GM18867 (cell line): ENCODE measurements at regions not wholly inside any gene's neighbourhood (a gene's known extent, or its start where the extent isn't known, plus 50 kb on each side); places are given as distances from the start of the nearest gene placed in this dataset.
"Not testable (repeated sequence)": the region's sequence is repeated elsewhere in the genome, so short reads cannot be mapped to it uniquely, and the experiment has no call there.

Source experiments
- ATAC-seq: cut with Tn5 transposase; IDR thresholded peaks from one replicate; pipeline ENCODE4 v1.9.1; 2021; ENCODE audit warnings: mild to moderate bottlenecking, moderate library complexity; ENCODE audit not compliant: unreplicated experiment

DNA sequence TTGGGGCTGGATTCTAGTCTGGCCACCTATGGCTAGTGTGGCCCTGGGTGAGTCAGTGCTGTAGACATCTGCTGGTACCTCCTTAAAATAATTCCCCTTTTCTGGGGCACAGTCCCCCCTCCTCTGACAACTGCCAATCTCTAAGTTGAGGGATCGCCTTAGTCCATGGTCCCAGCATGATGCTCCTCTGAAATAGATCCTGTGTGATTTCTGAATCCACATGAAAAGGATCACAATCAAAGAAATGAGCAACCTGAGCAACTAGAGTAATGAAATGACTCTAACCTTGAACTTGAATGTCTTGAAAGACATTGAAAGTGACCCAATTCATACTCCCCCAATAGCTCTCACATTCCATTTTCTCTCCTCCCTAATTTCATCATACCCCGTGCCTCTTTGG, 332.5 kb downstream of the VRK1 start:
- ATAC-seq = no peak

DNA sequence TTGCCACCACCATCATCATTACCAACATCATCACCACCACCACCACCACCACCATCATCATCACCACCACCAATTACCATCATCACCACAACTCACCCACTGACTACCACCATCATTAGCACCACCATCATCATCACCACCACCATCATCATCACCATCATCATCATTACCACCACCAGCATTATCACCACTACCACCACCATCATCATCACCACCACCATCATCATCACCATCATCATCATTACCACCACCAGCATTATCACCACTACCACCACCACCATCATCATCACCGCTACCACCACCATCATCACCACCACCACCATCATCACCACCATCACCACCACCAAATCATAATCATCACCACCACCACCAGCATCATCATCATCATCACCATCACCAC, 338.7 kb downstream of the VRK1 start:
- ATAC-seq = not testable (repeated sequence)

DNA sequence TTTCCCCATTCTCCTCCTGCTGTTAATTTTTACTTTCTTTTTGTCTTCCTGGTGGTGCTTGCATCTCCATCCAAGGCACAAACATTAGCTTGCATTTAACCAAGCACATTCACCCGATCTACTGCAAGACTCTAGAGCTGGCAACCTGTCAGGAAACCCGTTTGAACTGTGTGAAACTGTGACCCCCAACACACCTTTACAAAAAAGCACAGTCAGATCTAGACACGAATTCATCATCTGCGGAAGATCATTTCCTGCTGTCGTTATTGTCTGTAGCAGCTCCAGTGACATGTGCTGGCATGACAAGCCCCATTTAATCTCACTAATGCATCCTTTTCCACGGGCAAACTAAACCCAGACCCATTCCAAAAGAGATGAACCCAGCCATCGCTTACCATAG, 340.5 kb downstream of the VRK1 start:
- no peak for ATAC-seq

DNA sequence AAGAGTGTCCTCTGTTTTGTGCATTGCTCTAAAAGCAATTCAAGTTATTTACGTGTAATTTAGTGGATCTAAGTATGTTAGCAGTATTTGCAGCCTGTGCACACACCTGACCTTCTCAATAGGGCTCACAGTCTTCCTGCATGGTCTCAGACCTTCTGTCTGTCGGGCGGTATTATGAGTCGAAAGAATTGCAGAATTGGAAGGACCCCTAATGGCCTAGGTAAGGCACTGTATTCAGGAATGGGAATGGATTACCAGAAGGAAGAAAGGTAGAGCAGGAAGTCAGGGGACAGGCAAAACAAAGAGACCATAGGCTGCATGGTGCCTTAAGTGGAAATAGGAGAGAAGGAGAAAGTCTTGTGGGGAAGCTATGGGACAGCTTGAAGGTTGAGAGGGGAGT, 341.6 kb downstream of the VRK1 start:
- no peak for ATAC-seq

DNA sequence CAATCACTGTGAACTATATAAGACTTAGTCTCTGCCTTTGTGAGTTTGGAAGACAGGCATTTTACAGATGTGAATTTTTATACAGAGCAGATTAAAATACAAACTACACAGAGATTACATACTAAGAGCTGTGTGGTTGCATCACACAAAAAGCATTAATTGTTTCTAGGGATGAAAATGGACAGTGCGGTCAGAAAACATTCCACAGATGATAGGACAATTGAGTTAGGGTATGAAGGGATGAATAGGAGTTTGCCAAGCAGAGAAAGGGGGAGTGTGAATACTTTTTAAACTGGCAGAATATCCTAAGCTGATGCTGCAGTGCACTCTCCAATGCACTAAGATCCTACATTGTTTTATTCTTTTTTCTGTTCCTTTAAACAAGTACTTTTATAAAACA, 345.8 kb downstream of the VRK1 start:
- ATAC-seq = no peak

DNA sequence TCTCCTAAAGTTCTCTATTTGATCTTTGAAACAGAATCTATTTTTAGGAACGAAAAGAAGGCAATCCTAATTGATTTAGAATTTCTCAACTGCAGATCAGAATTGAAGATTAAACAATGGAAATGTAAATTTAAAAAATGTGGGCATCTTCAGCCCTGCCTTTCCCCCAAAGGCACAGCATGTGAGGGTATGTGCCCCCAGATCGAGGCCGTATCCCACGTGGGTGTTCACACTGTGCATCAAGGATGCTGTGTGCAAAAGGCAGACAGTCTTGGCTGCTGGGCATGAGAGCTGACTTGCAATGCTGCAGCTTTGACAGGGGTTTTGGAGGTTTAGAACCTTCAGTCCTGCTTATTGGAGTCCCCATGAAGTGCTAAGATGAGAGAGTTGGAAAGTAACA, 346.3 kb downstream of the VRK1 start:
- no peak for ATAC-seq

DNA sequence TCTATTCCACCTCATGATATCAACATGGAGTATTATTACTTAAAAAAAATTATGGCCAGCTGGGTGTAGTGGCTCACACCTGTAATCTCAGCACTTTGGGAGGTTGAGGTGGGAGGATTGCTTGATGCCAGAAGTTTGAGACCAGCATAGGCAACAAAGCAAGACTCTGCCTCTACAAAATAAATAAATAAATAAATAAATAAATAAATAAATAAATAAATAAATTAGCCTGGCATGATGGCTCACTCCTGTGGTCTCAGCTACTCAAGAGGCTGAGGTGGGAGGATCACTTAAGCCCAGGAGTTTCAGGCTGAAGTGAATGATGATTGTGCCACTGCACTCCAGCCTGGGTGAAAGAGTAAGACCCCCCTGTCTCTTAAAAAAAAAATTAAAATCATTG, 350.8 kb downstream of the VRK1 start:
- not testable (repeated sequence) for ATAC-seq

DNA sequence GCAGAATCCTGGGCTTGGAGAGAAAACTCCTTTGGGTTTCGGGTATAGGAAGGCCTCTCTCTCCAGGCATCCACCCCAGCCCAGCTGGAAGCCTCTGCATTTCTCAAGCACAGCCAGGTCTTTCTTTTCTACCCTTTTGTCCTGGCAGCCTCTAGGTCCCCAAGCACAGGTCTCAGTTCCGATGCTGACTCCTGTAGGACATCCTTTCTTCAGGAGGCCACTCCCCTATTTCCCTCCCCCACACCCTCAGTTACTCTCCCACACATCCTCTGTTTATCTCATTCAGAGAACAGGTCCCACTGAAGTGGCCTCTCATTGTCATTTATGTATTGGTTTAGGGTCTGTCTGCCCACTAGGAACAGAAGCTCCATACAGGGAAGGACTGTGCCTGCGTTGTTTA, 352.6 kb downstream of the VRK1 start:
- no peak for ATAC-seq

DNA sequence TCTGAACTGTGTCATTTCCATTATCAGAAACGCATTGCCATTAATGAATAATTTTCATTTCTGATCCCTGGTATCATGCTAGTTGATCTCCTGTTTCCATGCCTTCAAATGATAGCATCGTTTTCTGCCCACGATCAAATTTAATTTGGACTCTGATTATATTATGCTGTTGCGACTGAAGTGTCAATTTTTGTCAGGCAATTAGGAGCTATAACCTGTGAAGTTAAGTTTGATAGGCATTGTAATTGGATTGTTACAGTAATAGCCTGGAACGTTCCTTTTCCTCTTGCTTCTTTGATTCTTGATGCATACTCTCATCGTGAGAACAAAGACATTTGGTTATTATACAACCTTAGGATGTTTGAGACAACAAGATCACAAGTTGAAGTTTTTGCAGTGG, 356.3 kb downstream of the VRK1 start:
- ATAC-seq = no peak

DNA sequence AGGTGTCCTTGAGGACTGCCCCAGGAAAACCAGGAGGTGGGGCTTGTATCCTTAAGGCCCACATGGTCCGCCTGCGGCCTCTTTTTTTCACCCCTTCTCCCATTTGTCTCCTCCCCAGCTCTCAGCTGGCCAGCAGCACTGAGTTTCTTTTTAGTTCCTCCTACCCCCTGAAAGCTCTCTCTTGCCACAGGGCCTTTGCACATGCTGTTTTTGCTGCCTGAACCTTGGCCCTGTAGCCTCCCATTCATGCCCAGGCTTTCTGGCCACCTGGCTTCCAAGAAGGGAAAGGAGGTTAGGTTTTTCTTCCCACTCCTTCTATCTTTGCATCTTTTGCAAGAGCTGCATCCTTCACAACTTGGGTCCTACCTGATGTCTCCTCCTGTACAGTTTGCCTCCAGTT, 358.1 kb downstream of the VRK1 start:
- no peak for ATAC-seq

DNA sequence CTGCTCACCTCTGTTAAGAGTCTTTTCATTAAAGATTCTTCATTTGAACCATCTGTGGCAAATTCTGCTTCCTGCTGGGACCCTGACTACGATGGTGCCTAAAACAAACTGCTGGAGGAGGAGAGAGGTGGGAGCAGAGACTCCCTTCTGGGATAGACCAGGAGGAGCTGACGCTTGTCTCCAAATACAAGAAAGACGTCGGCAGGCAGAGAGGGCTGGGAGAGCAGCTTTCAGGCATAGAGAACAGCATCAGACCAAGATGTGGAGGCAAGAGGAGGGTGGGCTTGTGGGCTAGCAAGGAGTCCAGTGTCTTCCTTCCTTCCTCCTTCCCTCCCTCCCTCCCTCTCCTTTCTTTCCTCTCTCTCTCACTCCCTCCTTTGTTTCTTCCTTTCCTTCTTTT, 358.6 kb downstream of the VRK1 start:
- no peak for ATAC-seq

DNA sequence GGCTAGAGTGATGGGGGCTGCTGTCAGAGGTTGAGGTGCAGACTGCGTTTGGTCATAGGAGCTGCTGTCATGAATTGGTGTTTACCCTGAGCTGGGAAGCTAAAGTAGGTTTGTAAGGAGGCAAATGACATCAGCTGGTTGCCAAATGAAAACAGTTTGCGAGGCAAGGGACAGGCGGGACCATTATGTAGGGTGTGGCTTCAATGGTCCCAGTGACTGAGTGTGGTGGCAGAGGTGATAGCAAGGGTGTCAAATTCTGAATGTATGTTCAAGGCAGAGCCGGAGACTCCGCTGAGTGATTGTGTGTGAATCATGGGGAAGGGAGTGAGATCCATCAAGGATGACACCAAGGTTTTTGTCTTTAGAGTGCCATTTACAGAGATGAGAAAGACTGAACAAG, 359.5 kb downstream of the VRK1 start:
- no peak for ATAC-seq

DNA sequence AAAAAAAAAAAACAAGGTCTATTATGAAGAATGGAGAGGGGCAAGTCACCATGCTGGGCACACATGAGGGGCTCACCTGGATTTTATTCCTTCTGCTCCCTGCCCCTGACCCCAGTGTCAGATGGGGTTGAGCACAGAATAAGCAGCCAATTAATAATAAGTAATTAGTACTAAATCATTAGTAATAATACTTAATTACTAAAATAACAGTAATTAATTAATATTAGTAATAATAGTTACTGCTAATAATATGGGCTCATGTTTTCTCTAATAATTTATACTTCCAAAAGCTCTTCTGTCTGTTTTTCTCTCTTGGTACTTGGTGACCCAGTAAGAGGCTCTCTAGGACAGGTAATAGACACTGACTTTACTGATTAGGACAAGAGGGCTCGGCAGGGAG, 360.9 kb downstream of the VRK1 start:
- no peak for ATAC-seq

DNA sequence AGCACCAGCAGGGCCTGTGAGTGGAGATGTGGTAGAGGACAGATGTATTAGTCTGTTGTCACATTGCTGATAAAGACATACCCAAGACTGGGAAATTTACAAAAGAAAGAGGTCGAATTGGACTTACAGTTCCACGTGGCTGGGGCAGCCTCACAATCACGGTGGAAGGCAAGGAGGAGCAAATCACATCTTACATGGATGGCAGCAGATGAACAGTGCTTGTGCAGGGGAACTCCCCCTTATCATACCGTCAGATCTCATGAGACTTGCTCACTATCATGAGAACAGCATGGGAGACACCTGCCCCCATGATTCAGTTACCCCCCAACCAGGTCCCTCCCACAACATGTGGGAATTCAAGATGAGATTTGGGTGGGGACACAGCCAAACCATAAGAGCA, 361.9 kb downstream of the VRK1 start:
- ATAC-seq = no peak

DNA sequence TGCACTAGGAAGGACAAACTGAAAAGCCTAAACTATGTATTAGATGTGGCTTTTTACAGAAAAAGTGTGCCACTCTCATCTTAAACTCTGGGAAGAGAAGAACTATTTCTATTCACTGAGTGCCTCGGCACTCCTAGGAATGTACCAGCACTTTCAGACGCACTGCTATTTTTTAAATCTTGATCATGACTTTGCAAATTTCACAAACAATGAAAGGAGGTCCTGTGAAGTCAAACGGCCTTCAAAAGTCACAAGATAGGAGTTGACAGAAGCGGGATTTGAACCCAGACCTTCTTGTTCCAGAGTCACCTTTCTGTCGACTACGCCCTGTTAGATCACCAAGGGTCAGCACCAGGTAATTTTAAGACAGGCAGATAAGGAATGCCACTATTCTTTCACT, 365.4 kb downstream of the VRK1 start:
- ATAC-seq = no peak

DNA sequence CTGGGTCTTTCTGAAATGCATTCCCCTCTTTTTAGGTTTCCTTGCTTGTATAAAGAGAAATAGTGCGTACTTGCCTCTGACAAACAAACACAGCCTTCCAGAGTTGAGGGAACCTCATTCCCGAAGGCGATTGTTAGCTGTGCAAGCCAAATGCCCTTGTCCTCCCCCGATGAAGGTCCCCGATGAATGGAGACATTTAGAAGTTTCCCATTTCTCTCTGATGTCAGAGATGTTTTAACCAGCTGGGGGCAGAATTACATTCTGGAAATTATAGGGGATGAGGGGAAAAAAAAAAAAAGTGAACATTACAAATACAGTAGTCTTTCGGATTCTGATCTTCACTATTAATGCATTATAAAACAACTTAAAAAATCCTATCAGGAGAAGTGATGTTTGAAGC, 366.8 kb downstream of the VRK1 start:
- no peak for ATAC-seq

DNA sequence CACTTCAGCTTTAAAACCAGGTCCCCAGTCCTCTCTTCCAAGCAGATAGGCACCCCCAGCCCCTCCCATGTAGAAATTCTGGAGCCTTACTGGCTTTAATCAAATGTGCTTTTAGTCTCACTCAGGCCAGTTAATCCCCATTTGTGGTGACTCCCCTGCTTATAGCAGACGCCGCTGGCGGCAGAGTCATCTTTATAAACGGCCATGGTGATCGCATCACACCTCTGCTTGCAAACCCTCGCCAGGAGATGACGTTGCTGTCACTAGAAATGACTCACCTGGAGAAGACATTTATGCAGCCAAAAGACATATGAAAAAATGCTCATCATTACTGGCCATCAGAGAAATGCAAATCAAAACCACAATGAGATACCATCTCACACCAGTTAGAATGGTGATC, 369.3 kb downstream of the VRK1 start:
- ATAC-seq = no peak

DNA sequence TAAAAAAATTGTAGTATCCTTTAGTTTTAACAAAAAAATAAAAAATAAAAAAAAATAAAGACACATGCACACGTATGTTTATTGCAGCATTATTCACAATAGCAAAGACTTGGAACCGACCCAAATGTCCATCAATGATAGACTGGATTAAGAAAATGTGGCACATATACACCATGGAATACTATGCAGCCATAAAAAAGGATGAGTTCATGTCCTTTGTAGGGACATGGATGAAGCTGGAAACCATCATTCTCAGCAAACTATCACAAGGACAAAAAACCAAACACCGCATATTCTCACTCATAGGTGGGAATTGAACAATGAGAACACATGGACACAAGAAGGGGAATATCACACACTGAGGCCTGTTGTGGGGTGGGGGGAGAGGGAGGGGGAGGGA, 370.4 kb downstream of the VRK1 start:
- not testable (repeated sequence) for ATAC-seq

DNA sequence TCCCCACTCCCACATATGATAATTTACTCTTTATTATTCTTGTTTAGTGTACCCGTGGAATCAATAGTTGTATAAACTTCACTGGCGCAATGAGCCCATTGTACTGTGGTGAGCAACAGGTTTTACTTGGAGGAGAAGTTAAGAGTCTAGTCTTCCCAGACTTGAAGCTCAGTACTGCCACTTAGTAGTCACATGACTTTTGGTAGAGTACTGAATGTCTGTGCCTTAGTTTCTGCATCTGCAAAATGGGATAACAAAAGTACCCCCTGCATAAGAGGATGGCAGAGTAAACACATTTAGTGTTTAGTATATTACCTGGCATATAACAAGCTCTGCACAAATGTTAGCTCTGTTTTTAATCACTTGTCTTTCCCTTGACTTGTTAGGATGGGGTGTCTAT, 375.5 kb downstream of the VRK1 start:
- no peak for ATAC-seq

DNA sequence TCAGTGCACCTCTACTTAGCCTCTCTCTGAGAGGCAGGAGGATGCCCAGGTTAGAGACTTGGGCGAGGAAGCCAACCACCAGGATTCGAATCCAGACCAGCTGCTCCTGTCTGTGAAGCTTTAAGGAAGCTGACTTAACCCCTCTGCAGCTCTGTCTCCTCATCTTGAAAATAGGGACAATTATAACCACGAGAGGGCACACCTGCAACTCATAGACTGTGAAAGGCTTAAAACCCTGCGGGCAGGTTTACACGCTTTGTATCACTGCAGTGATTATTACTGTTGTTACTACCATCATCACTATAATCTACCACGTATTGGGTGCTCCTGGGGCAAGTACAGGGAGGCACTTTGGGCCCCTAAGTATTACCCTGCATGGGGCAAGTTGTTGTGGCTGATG, 379.8 kb downstream of the VRK1 start:
- no peak for ATAC-seq

DNA sequence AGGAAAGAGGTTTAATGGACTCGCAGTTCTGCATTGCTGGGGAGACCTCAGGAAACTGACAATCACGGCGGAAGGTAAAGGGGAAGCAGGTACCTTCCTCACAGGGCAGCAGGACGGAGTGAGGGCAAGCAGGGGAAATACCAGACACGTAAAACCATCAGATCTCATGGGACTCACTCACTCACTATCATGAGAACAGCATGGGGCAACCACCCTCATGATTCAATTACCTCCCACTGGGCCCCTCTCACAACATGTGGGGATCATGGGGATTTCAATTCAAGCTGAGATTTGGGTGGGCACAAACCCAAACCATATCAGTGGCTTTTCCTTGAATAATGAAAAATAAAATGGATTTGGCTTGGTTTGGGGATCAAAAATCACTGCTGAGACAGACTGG, 380.5 kb downstream of the VRK1 start:
- no peak for ATAC-seq

DNA sequence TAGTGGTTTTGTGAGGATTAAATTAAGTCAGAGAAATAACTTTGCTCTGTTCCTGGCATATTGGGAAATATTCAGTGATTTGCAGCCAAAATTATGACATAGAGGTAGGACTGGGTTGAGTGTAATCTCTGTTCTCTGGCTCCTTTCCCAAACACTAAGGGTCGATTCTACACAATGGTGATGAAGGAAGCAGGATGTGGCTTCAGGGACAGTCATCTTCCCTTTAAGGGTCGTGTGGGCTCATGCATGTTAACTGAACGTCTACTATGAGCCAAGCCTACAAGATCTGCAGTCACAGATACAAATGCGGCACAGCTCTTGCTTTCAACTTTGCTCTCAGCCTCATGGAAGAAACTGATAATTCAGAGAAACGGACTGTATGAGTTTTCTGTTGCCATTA, 381.6 kb downstream of the VRK1 start:
- ATAC-seq = no peak

DNA sequence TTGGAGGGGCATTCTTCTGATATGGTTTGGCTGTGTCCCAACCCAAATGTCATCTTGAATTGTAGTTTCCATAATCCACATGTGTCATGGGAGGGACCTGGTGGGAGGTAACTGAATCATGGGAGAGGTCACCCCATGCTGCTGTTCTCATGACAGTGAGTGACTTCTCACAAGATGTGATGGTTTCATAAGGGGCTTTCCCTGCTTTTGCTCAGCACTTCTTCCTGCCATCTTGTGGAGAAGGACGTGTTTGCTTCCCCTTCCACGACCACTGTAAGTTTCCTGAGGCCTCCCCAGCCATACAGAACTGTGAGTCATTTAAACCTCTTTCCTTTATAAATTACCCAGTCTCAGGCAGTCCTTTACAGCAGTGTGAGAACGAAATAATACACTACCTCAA, 382.4 kb downstream of the VRK1 start:
- no peak for ATAC-seq
